HFF-Myc (cell line): ENCODE measurements at regions not wholly inside any gene's neighbourhood (a gene's known extent, or its start where the extent isn't known, plus 50 kb on each side); places are given as distances from the start of the nearest gene placed in this dataset.

Experiments used
- DNase-seq: peaks from one replicate; pipeline ENCODE4 v3.0.0-alpha.2; 2011; ENCODE audit warnings: low read depth; ENCODE audit errors: extremely low read depth
- H3K4me3 ChIP-seq: replicated peaks from 2 replicates; pipeline ENCODE4 v1.5.1; 2011; ENCODE audit warnings: low read depth, mild to moderate bottlenecking, control low read depth, low read length
- CTCF ChIP-seq: IDR thresholded peaks from 2 replicates; pipeline ENCODE4 v1.5.1; 2012; ENCODE audit warnings: mild to moderate bottlenecking, low read depth, low read length, control low read depth; ENCODE audit errors: missing control alignments

DNA sequence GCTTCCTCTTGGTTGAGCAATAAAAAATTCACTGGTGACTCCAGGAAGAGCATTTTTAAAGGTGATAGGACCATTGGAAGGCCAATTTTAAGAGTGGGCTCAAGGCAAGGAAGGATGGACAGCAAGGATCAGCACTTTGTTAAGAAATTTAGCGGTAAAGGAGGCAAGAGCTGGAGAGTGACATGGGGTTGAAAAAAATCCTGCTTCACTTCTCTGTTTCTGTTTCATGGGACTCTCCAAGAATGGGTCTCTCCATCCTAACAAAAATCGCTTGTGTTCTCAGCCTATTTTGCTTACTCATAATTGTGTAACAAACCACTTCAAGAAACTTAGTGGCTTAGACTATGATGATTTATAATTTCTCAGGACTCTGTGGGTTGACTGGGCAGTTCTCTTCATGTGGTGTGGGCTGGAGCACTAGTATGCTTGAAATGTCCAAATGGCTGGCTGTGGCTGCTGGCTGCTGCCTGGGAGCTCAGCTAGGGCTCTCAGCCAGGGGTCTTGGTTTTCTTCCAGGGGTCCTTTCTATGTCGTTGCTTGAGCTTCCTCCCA is 59.8 kb upstream of the ZNRF2 start:
- TF ChIP-seq CTCF, result no peak
- no peak overlapping the region for H3K4me3 ChIP-seq
- no peak for DNase-seq

DNA sequence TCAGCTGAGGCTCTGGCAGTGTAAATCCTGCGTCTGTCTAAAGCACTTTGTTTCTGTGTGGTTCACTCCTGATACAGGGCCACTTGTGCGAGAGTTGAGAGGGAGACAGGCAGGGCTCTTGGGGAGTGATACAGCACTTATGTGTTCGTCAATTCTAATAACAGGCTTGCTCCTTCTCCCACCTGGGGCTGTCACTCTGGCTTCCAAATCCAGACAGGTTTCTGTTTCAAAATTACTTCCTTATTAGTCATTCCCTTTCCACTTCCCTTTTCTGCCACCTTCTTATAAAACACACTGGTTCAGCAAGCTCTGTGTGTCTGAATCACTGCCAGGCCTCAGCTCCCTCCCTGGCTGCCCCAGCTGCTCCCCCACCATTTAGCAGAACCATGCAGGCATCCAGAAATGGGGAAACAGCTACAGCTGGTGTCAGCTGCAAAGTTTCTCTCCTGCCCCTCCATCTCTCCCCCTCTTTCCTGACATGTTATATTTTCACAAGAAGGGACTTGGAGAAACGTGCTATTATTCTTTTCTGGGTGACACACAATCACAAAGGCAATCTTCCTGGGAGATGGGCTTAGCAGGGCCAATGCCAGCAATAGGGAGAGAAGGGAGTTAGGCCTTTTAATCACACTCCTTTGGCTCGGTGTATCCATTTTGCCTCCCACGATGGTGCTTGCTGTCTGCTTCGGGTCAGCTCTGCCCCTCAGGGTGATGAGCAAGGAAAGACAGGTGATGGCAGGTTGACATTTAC is 58.4 kb upstream of the ZNRF2 start:
- TF ChIP-seq CTCF, result no peak
- DNase-seq, result no peak
- H3K4me3 ChIP-seq, result no peak overlapping the region

DNA sequence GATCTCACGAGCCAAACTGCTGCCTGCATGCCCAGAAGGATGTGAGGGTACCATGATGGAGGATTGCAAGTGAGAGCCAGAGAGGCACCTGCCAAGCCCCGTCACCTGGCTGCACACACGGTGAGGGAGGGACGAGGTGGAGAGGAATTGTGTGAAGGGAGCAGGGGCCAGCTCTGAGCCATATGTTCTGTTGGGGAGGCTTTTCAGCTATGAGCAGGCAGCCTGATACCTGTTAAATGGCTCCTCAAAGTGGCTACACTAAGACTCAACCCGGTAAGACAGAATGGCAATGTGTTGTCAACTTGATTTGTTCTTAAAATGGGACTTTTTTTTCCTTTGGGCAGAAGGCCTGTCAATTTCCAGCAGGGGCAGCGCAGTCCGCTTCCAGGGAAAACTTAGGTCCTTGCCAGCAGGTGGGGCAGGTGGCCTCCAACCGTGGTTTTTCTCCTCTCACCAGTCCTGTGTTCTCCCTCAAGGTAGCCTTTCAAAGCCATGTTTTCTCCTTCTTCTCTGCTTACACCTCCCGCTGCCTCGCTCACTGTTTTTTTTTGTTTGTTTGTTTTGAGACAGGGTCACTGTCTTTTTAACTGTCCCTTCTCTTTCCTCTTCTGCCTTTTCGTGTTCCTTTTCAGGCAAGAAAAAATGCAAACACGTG is 57.7 kb upstream of the ZNRF2 start:
- DNase-seq, result no peak
- H3K4me3 ChIP-seq, result no peak overlapping the region
- TF ChIP-seq CTCF, result peak; percentile 31

- H3K4me3 ChIP-seq, result no peak overlapping the region
- DNase-seq, result no peak
- TF ChIP-seq CTCF, result no peak
Measured at GRCh38 chr7:30231271-30231670, 53.1 kb upstream of the ZNRF2 start.

DNA sequence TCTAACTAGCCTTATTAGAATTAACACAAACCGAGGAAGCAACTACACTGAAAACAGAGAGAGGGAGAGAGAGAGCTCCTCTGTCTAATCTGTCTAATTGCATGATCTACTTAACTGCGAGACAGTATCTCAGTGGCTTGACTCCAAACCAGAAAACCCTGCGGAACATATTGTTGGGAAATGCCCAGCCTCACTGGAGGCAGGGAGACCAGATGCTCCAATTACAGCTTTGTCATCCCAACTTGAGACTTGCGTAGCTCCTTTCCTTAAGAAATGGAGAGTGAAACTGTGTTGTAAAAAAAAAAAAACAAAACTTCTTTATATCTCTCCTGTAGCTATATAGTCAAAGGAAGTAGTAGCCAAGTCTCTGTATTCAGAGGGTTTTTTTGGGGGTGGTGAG is 52.0 kb upstream of the ZNRF2 start:
- DNase-seq, result no peak
- no peak for TF ChIP-seq CTCF
- H3K4me3 ChIP-seq, result no peak overlapping the region
